ENCODE measurements at regions not wholly inside any gene's neighbourhood (a gene's known extent, or its start where the extent isn't known, plus 50 kb on each side); places are given as distances from the start of the nearest gene placed in this dataset.

DNA sequence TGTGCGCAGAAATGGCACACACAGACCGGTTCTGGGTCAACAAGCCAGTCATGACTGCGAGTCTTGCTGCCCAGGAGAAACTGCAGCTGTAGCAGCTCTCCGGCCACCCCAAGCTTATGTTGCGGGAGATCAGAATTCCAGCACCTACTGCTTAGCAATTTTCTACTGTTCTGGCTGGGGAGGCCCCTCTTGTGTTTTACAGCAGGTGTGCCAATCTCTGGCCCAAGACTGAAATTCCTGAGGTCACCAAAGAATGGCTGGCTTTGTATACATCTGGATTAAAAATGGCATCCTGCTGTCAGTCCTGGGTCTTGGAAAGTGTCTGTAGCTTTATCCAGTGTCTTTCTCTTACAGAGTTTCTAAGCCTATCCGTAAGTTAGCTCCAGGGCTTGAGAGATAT is 68.9 kb upstream of the TRAM1L1 start:
- TF ChIP-seq EZH2phosphoT487 (IDR thresholded peaks at IDR 0.05; ENCODE audit: borderline replicate concordance, low read length): no peak
- no peak for TF ChIP-seq CTCF (conservative IDR thresholded peaks at IDR 0.05; ENCODE audit: low read depth, low read length)

Measured in PC-3 (cell line).